Caki2 (cell line): ENCODE measurements at regions not wholly inside any gene's neighbourhood (a gene's known extent, or its start where the extent isn't known, plus 50 kb on each side); places are given as distances from the start of the nearest gene placed in this dataset.

Experiments
- DNase-seq: peaks from one replicate; pipeline ENCODE4 v3.0.0-alpha.2; 2015; ENCODE audit warnings: low read depth
- in situ Hi-C: cut with HindIII; loops from 2 replicates; pipeline ENCODE4 v1.10.0; 2016; ENCODE audit warnings: low sequenced_read_pairs, low pct_unique_long_range_greater_than_20kb, mixed read lengths

- in situ Hi-C loops, result no loop called here
- DNase-seq, result no peak
These were observed 256.7 kb upstream of the HES1 start for GRCh38 chr3:193879099-193879863.

- in situ Hi-C loops, result no loop called here
- DNase-seq, result no peak
These were observed 256.1 kb upstream of the HES1 start for GRCh38 chr3:193879864-193880242.

GRCh38 chr3:193882091-193882490 is 253.9 kb upstream of the HES1 start:
- in situ Hi-C loops, result no loop called here

GRCh38 chr3:193883551-193883950 is 252.4 kb upstream of the HES1 start:
- in situ Hi-C loops, result no loop called here
- DNase-seq, result peak; percentile 28

More at GRCh38 chr3:193882091-193882490, 253.9 kb upstream of the HES1 start:
- no peak for DNase-seq

GRCh38 chr3:193884027-193884426 is 251.9 kb upstream of the HES1 start:
- peak; percentile 36 for DNase-seq
- in situ Hi-C loops, result no loop called here

- in situ Hi-C loops, result no loop called here
- DNase-seq, result peak; percentile 22
These were observed 251.3 kb upstream of the HES1 start for GRCh38 chr3:193884652-193885051.

GRCh38 chr3:193885832-193886231 is 250.1 kb upstream of the HES1 start:
- in situ Hi-C loops, result no loop called here
- DNase-seq, result peak; percentile 89

- in situ Hi-C loops, result no loop called here
- DNase-seq, result no peak
These were observed 245.7 kb upstream of the HES1 start for GRCh38 chr3:193890016-193890897.

- in situ Hi-C loops, result no loop called here
- DNase-seq, result no peak
These were observed 241.7 kb upstream of the HES1 start for GRCh38 chr3:193894121-193894863.

- in situ Hi-C loops, result no loop called here
- DNase-seq, result no peak
These were observed 240.5 kb upstream of the HES1 start for GRCh38 chr3:193895409-193895808.

GRCh38 chr3:193896419-193896818 is 239.5 kb upstream of the HES1 start:
- in situ Hi-C loops, result no loop called here
- no peak for DNase-seq

GRCh38 chr3:193897288-193897687 is 238.7 kb upstream of the HES1 start:
- no peak for DNase-seq
- in situ Hi-C loops, result no loop called here

- DNase-seq, result no peak
- in situ Hi-C loops, result no loop called here
These were observed 238.2 kb upstream of the HES1 start for GRCh38 chr3:193897731-193898180.

- no peak for DNase-seq
- in situ Hi-C loops, result no loop called here
These were observed 236.9 kb upstream of the HES1 start for GRCh38 chr3:193899001-193899400.

- no peak for DNase-seq
- in situ Hi-C loops, result no loop called here
These were observed 234.9 kb upstream of the HES1 start for GRCh38 chr3:193901007-193901406.

- DNase-seq, result no peak
- in situ Hi-C loops, result no loop called here
These were observed 233.1 kb upstream of the HES1 start for GRCh38 chr3:193902607-193903511.

GRCh38 chr3:193903512-193903817 is 232.5 kb upstream of the HES1 start:
- in situ Hi-C loops, result no loop called here
- DNase-seq, result no peak

GRCh38 chr3:193903966-193904365 is 232.0 kb upstream of the HES1 start:
- DNase-seq, result no peak
- in situ Hi-C loops, result no loop called here
